ENCODE measurements at regions not wholly inside any gene's neighbourhood (a gene's known extent, or its start where the extent isn't known, plus 50 kb on each side); places are given as distances from the start of the nearest gene placed in this dataset.
"Not testable (repeated sequence)": the region's sequence is repeated elsewhere in the genome, so short reads cannot be mapped to it uniquely, and the experiment has no call there.

GRCh38 chr10:60613434-60613833 is 164.8 kb upstream of the CDK1 start:
- DNase-seq = no peak

- DNase-seq = no peak
Observed at GRCh38 chr10:60611291-60611747, 167.0 kb upstream of the CDK1 start.

GRCh38 chr10:60607372-60607771 is 170.9 kb upstream of the CDK1 start:
- no peak for DNase-seq

GRCh38 chr10:60606343-60607080 is 171.8 kb upstream of the CDK1 start:
- DNase-seq = no peak

GRCh38 chr10:60605476-60605875 is 172.8 kb upstream of the CDK1 start:
- DNase-seq = no peak

GRCh38 chr10:60604342-60604741 is 173.9 kb upstream of the CDK1 start:
- DNase-seq = no peak

- no peak for DNase-seq
Observed at GRCh38 chr10:60597513-60597912, 180.8 kb upstream of the CDK1 start.

- no peak for DNase-seq
Observed at GRCh38 chr10:60595852-60596251, 182.4 kb upstream of the CDK1 start.

- no peak for DNase-seq
Observed at GRCh38 chr10:60594476-60595051, 183.7 kb upstream of the CDK1 start.

- DNase-seq = no peak
Observed at GRCh38 chr10:60591119-60591518, 187.2 kb upstream of the CDK1 start.

- no peak for DNase-seq
Observed at GRCh38 chr10:60589376-60589775, 188.9 kb upstream of the CDK1 start.

- DNase-seq = not testable (repeated sequence)
Observed at GRCh38 chr10:60581782-60582181, 192.1 kb upstream of the ANK3 start.

GRCh38 chr10:60578217-60578616 is 188.5 kb upstream of the ANK3 start:
- no peak for DNase-seq

- no peak for DNase-seq
Observed at GRCh38 chr10:60576130-60577069, 186.7 kb upstream of the ANK3 start.

- DNase-seq = no peak
Observed at GRCh38 chr10:60575105-60575504, 185.4 kb upstream of the ANK3 start.

- DNase-seq = no peak
Observed at GRCh38 chr10:60574388-60574787, 184.7 kb upstream of the ANK3 start.

- no peak for DNase-seq
Observed at GRCh38 chr10:60573336-60573735, 183.7 kb upstream of the ANK3 start.

- DNase-seq = no peak
Observed at GRCh38 chr10:60572511-60573194, 183.0 kb upstream of the ANK3 start.

- no peak for DNase-seq
Observed at GRCh38 chr10:60570896-60571295, 181.2 kb upstream of the ANK3 start.

GRCh38 chr10:60570272-60570865 is 180.7 kb upstream of the ANK3 start:
- no peak for DNase-seq

GRCh38 chr10:60569681-60570080 is 180.0 kb upstream of the ANK3 start:
- no peak for DNase-seq

- DNase-seq = no peak
Observed at GRCh38 chr10:60566096-60566495, 176.4 kb upstream of the ANK3 start.

- no peak for DNase-seq
Observed at GRCh38 chr10:60565492-60565891, 175.8 kb upstream of the ANK3 start.

All from SIG-M5 (cell line).